HepG2 (cell line): ENCODE measurements at regions not wholly inside any gene's neighbourhood (a gene's known extent, or its start where the extent isn't known, plus 50 kb on each side); places are given as distances from the start of the nearest gene placed in this dataset.

Experiments used
- ATAC-seq: fragments of 200-7000 bp; cut with Tn5 transposase; 3 replicates; pipeline ENCODE4 v1.9.1; 2020; ENCODE audit warnings: mild to moderate bottlenecking, moderate library complexity
- BruUV-seq: library from RNA; stranded (reverse); fragments of 400-500 nt; replicated peaks from 2 replicates; lab custom pipeline; 2021; lab: Mats Ljungman, UMichigan
- CTCF ChIA-PET: fragments of 300-600 bp; formaldehyde crosslinking; extraction: SDS; loops from one replicate; lab custom pipeline; 2021; ENCODE audit warnings: low total read pairs, inconsistent platforms, low intra/inter-chr PET ratio; lab: Yijun Ruan, JAX
- POLR2A ChIA-PET: fragments of 350-600 bp; sonication (Branson Sonifier 250); formaldehyde crosslinking; loops from one replicate; lab custom pipeline; 2020; ENCODE audit warnings: antibody characterized with exemption, inconsistent platforms; lab: Yijun Ruan, JAX
- DNase-seq: peaks from one replicate; pipeline ENCODE4 v3.0.0-alpha.2; 2015; ENCODE audit warnings: low spot score
- FAIRE-seq: peaks from 3 replicates; lab custom pipeline; 2011; peaks lifted over from hg19 to GRCh38; lab: Jason Lieb, UNC
- H2AFZ ChIP-seq: one replicate; pipeline ENCODE4 v1.6.1; 2011; ENCODE audit warnings: low read length, inconsistent platforms
- H3K27ac ChIP-seq: fragments of 300-600 bp; 3 replicates; pipeline ENCODE4 v1.8.0; 2011; ENCODE audit warnings: mixed run types, mild to moderate bottlenecking, mixed read lengths, low read length, inconsistent platforms; ENCODE audit not compliant: insufficient read depth; ENCODE audit errors: extremely low read length
- H3K27me3 ChIP-seq, 2 experiments: fragments of 200-600 bp in 1 of 2; 2 replicates in 1 of 2; 3 replicates in 1 of 2; pipeline versions ENCODE4 v1.6.0 to v1.8.0; 2011; ENCODE audit warnings: low read length in 2 of 2, mild to moderate bottlenecking in 2 of 2, moderate library complexity in 2 of 2, inconsistent platforms in 1 of 2; ENCODE audit not compliant: insufficient read depth in 2 of 2, control insufficient read depth in 1 of 2
- H3K36me3 ChIP-seq, 2 experiments: fragments of 200-600 bp in 1 of 2; replicated peaks in 1 of 2; 2 replicates in 1 of 2; 3 replicates in 1 of 2; pipeline versions ENCODE4 v1.5.1 to v1.8.0; 2011; ENCODE audit warnings: low read length in 2 of 2, inconsistent platforms in 1 of 2; ENCODE audit not compliant: insufficient read depth in 2 of 2, control insufficient read depth in 1 of 2
- H3K4me1 ChIP-seq: 2 replicates; pipeline ENCODE4 v1.5.1; 2012; ENCODE audit warnings: low read length, inconsistent platforms; ENCODE audit not compliant: insufficient read depth
- H3K4me2 ChIP-seq: 2 replicates; pipeline ENCODE4 v1.6.0; 2011; ENCODE audit warnings: low read depth, low read length, inconsistent platforms
- H3K4me3 ChIP-seq, 3 experiments: fragments of 200-600 bp in 1 of 3; sonication (generic), shearing (Covaris generic) in 1 of 3; replicated peaks in 1 of 3; 2 replicates each; pipeline ENCODE4 v1.5.1; 2011 to 2016; ENCODE audit warnings: low read length in 3 of 3, inconsistent platforms in 2 of 3, low read depth in 2 of 3, mild to moderate bottlenecking in 2 of 3, control low read depth in 1 of 3, mixed read lengths in 1 of 3; ENCODE audit not compliant: insufficient read depth in 1 of 3
- H3K79me2 ChIP-seq: one replicate; pipeline ENCODE4 v1.6.1; 2011; ENCODE audit warnings: low read length, inconsistent platforms; ENCODE audit not compliant: insufficient read depth
- H3K9ac ChIP-seq: 2 replicates; pipeline ENCODE4 v1.6.0; 2011; ENCODE audit warnings: mild to moderate bottlenecking, low read depth, low read length, inconsistent platforms; ENCODE audit not compliant: insufficient read depth
- H3K9me3 ChIP-seq: 2 replicates; pipeline ENCODE4 v1.5.1; 2012; ENCODE audit warnings: mild to moderate bottlenecking, low read length
- H4K20me1 ChIP-seq: 2 replicates; pipeline ENCODE4 v1.6.0; 2011; ENCODE audit warnings: inconsistent platforms, mild to moderate bottlenecking, low read length, moderate library complexity; ENCODE audit not compliant: insufficient read depth
- ELF1 ChIP-seq: sonication (generic); formaldehyde crosslinking; IDR thresholded peaks from 2 replicates; pipeline ENCODE4 v1.4.0; 2020; ENCODE audit warnings: missing genetic modification reagents
- GFI1 ChIP-seq: sonication (generic); formaldehyde crosslinking; IDR thresholded peaks from 2 replicates; pipeline ENCODE4 v1.5.0; 2020; ENCODE audit warnings: missing genetic modification reagents, mild to moderate bottlenecking, borderline replicate concordance
- MLX ChIP-seq: IDR thresholded peaks from 2 replicates; pipeline ENCODE4 v1.6.1; 2016
- MNT ChIP-seq: fragments of 450-650 bp; IDR thresholded peaks from 2 replicates; pipeline ENCODE4 v1.6.1; 2016
- PATZ1 ChIP-seq: sonication (generic); formaldehyde crosslinking; IDR thresholded peaks from 2 replicates; pipeline ENCODE4 v1.4.0; 2020; ENCODE audit warnings: missing genetic modification reagents
- RXRB ChIP-seq: IDR thresholded peaks from 2 replicates; pipeline ENCODE4 v1.6.1; 2016; ENCODE audit warnings: borderline replicate concordance, missing genetic modification reagents, missing compliant biosample characterization
- UBTF ChIP-seq: sonication (generic); formaldehyde crosslinking; IDR thresholded peaks from 2 replicates; pipeline ENCODE4 v1.4.0; 2020; ENCODE audit warnings: mild to moderate bottlenecking, missing genetic modification reagents
- ZNF383 ChIP-seq: sonication (generic); formaldehyde crosslinking; IDR thresholded peaks from 2 replicates; pipeline ENCODE4 v1.4.0; 2020; ENCODE audit warnings: missing genetic modification reagents, mild to moderate bottlenecking, borderline replicate concordance
- ZNF724P ChIP-seq: sonication (generic); formaldehyde crosslinking; IDR thresholded peaks from 2 replicates; pipeline ENCODE4 v1.8.0; 2022; ENCODE audit warnings: missing genetic modification reagents, borderline replicate concordance
- WGBS: methylation state at CpG from one replicate; pipeline ENCODE4 v1.1.6; 2017; ENCODE audit warnings: low lambda C conversion rate; 5-methylcytosine and 5-hydroxymethylcytosine counted together
- in situ Hi-C: cut with HindIII; loops from 2 replicates; pipeline ENCODE4 v1.10.0; 2017; ENCODE audit warnings: low pct_unique_long_range_greater_than_20kb; ENCODE audit not compliant: extremely low pct_ligation_motif_present
- intact Hi-C: fragments of 100-400 bp; cut with micrococcal nuclease; formaldehyde crosslinking; loops from one replicate; pipeline ENCODE4 v1.10.0; 2022; ENCODE audit not compliant: unreplicated experiment

GRCh38 chr13:111980146-111980929 is 86.6 kb upstream of the SOX1 start:
- no peak overlapping the region for H3K9ac ChIP-seq
- ChIA-PET POLR2A (no interaction called here), CTCF (no interaction called here)
- intact Hi-C loops (no loop called here), in situ Hi-C loops (no loop called here)
- H3K9me3 ChIP-seq: peaks cover 3% of the 10 kb centered on the region; the same call in 1 of the 2 replicates
- H3K4me3 ChIP-seq: no peak overlapping the region
- no peak for DNase-seq
- H3K79me2 ChIP-seq: no peaks in the 10 kb centered on the region
- no peak overlapping the region for H3K27ac ChIP-seq
- H3K4me2 ChIP-seq: no peak overlapping the region
- H2AFZ ChIP-seq: no peak overlapping the region
- H3K27me3 ChIP-seq: peaks cover 0 to 22% of the 10 kb centered on the region in 2 experiments; a peak in 2 of 5 replicates
- BruUV-seq: no TSS peak
- WGBS: 13% methylated on average over 12 of the region's 15 CpGs
- no peak for ATAC-seq
- no peaks in the 10 kb centered on the region for H3K4me1 ChIP-seq
- no peaks in the 10 kb centered on the region for H4K20me1 ChIP-seq
- TF ChIP-seq GFI1 (CRISPR knock-in tag) (no peak), MLX (CRISPR knock-in tag) (no peak), ZNF724P (no peak), MNT (peak; percentile 99)
- no peaks in the 10 kb centered on the region for H3K36me3 ChIP-seq
- no peak for FAIRE-seq

GRCh38 chr13:111981006-111981405 is 85.9 kb upstream of the SOX1 start:
- no peak for ATAC-seq
- 48% methylated on average over 10 of the region's 12 CpGs for WGBS
- BruUV-seq: no TSS peak
- ChIA-PET POLR2A (no interaction called here), CTCF (no interaction called here)
- no peak overlapping the region for H3K4me3 ChIP-seq
- TF ChIP-seq ZNF383 (no peak), PATZ1 (CRISPR knock-in tag) (no peak), RXRB (CRISPR knock-in tag) (no peak), ELF1 (no peak), UBTF (CRISPR knock-in tag) (no peak)
- H3K4me1 ChIP-seq: no peaks in the 10 kb centered on the region
- H3K36me3 ChIP-seq: no peaks in the 10 kb centered on the region
- intact Hi-C loops (no loop called here), in situ Hi-C loops (no loop called here)
- H2AFZ ChIP-seq: no peak overlapping the region
- no peak for DNase-seq
- H4K20me1 ChIP-seq: no peaks in the 10 kb centered on the region
- no peak overlapping the region for H3K27ac ChIP-seq
- H3K4me2 ChIP-seq: no peak overlapping the region
- FAIRE-seq: no peak
- no peaks in the 10 kb centered on the region for H3K79me2 ChIP-seq
- no peak overlapping the region for H3K9ac ChIP-seq
- H3K9me3 ChIP-seq: no peaks in the 10 kb centered on the region
- peaks cover 0 to 22% of the 10 kb centered on the region in 2 experiments; a peak in 2 of 5 replicates for H3K27me3 ChIP-seq
